Lower leg skin (tissue), 3 donors: ENCODE measurements at regions not wholly inside any gene's neighbourhood (a gene's known extent, or its start where the extent isn't known, plus 50 kb on each side); places are given as distances from the start of the nearest gene placed in this dataset.

ENCODE experiments used
- CTCF ChIP-seq, 3 donors: fragments of 450-650 bp; IDR thresholded peaks; one replicate each; pipeline ENCODE4 v1.5.1; 2016; ENCODE audit warnings: antibody characterized with exemption in 3 of 3, mild to moderate bottlenecking in 3 of 3, moderate library complexity in 2 of 3
- POLR2A ChIP-seq, 2 donors: fragments of 450-650 bp; IDR thresholded peaks; one replicate each; pipeline ENCODE4 v1.6.1; 2016 to 2017; ENCODE audit warnings: antibody characterized with exemption in 2 of 2, mild to moderate bottlenecking in 1 of 2, moderate library complexity in 1 of 2

GRCh38 chr3:31079689-31080088 is 185.2 kb upstream of the GADL1 start:
- TF ChIP-seq POLR2A (IDR thresholded peaks at IDR 0.05) (no peak), CTCF (IDR thresholded peaks at IDR 0.05) (no peak)
